DMS53 treated with DMSO at 0.1 percent for 48 hours (cell line): ENCODE measurements at regions not wholly inside any gene's neighbourhood (a gene's known extent, or its start where the extent isn't known, plus 50 kb on each side); places are given as distances from the start of the nearest gene placed in this dataset.

ENCODE experiments used
- DNase-seq: peaks from one replicate; lab custom pipeline; 2025; ENCODE audit not compliant: unreplicated experiment; lab: John Stamatoyannopoulos, UW

DNA sequence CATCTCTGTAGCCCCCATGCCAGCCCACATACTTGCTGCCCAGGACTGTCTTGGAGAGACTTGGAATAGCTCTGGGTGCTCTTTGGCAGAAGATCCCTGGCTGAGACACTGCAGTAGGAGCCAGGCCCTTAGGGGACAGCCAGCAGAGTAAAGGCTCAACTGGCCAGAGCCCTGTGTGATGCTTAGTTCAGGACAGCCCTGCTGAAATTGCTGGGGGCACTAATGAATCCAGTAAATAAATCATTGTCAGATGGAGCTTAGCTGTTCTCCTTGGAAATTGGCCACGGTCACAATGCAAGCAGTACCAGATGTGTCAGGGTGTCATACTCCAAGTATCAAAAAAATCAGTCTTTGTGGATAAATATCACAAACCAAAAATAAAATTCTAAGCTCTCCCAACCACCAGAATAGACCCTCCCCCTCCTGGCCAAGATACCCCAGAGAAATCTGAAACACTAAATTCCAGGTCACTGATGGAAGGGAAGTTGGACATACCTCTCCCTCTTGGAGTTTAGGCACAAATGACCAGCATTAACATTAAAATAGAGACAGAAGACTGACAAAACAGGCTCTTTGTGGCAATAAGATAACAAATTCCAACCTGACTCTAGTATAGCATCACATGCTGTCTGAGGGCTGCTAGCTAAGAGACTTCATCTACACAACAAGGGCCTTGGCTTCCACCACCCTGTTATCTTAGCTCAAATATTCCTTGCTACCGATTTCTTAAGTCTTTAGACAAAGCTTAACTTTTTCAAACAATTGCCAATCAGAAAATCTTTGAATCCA is 83.2 kb upstream of the DNAH14 start:
- DNase-seq: no peak

DNA sequence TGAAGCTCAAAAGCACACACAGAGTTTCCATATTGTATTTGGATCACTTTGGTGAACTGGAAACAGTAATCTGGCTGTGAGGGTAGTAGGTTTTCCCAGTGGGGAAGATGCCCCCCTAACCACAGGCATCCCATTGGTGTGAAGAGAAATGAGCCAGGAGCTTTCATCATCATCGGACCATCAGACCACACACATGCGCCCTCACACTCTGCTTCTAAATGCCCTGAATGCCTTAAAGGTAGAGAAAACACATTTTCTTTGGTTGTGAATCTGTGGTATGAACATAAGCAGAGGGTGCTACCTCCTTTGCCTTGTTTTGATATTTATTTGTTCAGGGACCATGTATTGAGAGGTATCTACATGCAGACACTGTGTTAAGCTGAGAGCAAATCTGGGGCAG is 79.0 kb upstream of the DNAH14 start:
- no peak for DNase-seq

DNA sequence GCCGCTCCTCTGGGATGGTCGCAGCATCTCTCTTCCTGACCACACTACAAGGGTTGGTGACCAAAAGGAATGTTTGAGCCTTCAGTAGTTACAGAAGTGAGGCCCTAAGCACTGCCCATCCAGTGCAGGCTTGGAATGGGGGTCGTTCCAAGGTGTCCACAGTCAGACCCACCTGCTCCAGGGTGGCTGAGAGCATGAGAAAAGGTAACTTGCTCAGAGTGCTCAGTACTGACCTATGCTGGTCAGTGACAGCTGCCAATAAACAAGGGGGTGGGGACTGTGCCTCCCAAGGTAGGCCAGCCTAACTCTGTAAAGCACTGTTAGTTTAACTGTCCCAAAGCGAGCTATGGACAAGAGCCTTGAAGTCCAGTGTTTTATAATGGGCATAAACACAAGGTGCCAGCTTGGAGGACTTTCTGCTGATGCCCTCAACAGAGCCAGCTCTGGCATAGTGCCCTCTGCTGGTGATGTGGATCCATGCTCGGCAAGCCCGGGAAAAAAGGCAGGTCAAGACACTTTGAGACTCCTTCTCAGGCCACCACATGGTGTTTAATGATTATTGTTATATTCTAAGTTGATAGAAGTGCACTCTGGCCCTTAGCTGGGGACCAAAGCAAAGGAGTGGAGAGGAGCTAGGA is 78.1 kb upstream of the DNAH14 start:
- peak; percentile 60 for DNase-seq

DNA sequence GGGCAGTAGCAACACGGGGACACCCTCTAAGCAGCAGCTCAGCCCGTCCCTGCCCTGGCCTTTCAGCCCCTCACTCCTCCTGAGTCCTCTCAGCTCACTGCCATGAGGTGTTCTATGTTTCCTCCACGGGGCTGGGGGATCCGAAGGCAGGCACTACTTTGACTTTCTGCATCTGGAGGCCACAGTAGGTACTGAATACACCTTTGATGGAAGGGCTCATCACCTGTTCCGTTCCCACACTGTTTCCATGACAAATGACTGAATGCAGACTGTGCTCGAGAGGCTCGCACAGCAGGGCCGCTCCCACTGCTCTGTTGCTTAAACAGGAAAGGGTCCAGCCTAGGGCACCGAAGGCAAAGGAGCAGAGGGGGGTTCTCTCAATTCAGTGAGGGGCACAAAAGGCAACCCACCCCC is 77.6 kb upstream of the DNAH14 start:
- DNase-seq: no peak

DNA sequence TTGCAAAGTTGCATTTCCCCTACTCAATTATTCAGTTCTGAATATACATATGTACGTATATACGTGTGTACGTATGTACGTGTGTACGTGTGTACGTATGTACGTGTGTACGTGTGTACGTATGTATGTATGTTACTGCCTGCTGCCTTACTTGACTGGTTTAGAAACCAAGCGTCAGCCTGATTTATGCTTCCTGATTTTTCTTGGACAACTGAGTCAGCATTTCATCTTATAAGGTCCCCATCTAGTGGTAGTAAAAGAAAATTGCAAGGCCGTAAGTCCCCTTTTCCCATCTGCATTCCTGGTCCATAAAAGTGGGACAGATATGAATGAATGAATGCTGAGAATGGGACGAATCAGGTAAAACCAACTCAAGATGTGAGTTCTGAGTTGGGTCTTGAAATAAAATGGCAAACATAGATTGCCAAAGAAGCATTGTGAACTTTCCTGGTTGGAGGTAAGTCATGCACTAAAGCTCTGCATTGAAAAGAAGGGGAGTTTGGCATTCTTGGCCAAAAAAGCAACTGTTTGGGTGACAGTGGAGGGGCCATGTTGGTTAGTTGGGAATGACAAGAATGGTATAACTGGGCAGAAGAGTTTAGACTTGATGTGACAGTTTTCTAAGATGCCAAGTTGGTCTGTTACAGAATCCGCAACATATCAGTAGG is 76.4 kb upstream of the DNAH14 start:
- DNase-seq: peak; percentile 66

DNA sequence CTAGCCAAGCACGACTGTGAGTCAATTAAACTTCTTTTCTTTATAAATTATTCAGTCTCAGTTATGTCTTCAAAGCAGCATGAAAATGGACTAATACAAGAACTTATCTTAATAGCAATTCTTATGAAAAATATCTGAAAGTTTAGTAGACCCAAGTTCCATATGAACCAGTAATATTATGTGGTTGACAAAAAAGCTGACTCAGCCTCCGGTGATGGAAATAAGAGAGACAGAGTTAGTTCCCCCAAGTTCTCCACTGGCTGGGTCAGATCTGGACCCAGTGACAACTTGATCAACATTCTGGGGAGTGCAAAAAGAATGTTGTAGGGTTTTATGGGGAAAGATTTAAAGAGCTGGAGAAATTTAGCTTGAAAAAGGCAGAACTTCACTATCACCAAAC is 72.5 kb upstream of the DNAH14 start:
- no peak for DNase-seq

DNA sequence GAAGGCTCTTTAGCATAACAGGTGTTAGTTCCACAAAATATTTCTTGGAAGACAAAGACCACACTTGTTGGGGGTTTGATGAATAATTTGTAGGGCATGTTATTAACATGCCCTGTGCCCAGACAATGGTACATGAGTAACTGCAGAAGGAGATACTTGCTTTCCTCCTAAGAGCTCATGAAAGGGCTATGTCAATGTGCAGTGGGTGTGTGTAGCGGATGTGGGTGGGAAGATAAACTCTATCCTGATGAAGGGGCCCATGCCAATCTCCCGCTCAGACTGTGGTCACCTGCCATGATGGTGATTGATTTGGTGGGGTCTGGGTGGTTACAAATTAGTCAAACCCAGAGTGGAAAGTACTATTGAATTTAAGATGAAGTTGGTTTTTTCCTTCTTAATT is 69.8 kb upstream of the DNAH14 start:
- DNase-seq: no peak

DNA sequence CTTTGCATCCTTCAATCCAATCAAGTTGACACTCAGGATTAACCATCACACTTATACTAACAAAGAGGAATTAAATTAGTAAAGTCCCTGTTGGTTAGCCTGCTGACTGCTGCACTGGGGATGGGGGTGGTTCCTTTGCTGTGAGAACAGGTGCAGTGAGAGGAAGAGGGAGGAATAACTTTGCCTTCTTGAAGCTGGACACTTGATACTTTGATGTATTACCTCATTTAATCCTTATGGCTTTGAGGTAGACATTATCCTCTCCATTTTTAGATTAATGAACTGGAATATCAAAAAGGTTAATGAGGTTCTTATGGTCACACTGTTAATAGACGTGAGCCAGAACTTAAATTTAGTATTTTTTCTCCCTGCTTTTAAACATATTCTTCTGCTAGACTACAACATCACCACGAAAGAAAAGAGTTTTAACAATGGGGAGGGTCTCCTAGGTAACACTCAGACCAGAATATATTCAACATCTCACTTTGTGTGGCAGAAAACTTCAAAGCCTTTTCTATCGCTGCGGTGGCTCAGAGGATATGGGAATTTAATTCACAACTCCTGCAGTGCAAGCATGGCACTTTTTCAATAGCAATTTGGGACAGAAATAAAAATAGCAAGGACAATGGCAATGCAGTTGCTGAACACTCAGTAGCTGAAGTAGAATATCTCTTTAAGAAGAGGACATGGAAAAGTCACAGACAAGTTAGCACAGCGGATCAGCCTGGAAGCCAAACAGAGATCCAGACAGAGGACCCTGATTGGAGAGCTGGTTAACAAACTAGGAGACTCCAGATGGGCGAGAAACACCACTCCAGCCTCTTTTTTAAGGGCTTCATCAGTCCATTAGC is 68.8 kb upstream of the DNAH14 start:
- no peak for DNase-seq

DNA sequence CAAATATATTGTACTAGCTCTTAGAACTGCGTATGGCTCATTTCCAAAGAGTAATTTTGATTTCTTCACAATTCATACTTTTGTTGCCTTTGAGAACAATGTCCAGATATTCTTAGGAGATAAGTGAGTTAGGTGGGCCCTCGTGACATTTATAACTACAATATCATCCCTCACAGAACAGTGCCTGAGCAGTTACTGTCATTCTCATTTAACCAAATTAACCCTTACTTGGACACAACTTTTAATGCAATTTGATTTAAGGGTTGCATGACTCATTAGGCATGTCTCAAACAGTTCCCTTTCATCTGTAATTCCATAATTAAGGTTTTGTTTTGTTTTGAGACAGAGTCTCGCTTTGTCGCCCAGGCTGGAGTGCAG is 68.1 kb upstream of the DNAH14 start:
- no peak for DNase-seq

DNA sequence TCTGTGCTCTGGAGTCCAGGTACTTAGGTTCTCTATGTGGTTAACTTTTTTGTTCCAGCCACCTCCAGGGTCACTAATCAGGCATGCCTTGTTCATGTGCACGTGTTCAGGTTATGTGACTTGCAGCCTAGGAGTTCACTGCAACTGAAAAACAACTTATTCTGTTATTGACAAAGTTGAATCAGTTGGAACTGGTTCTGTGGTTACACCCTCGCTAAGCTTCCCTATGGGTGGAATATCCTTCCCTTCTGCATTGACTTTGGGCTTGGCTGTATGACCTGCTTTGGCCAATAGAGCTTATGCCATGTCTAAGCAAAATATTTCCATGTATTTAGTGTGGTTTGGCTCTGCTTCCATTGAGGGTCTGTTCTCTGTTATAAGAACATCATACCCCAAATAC is 66.0 kb upstream of the DNAH14 start:
- no peak for DNase-seq

DNA sequence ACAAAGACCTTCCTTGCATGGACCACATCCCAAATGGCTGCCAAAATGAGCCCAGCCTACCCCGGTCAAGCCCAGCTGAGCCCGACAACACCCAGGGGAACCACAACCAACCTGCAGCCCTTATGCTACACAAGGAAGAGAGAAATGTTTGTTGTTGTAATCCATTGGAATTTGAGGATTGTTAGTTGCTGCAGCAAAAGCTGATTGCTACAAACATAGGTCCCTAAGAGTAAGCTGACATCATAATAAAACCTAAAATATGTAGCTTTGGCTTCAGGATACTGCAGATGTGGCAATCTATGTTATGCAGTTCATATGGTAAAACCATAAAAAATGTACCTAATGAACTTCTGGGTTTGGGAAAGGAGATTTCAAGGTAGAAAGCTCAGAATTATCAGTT is 65.5 kb upstream of the DNAH14 start:
- no peak for DNase-seq

DNA sequence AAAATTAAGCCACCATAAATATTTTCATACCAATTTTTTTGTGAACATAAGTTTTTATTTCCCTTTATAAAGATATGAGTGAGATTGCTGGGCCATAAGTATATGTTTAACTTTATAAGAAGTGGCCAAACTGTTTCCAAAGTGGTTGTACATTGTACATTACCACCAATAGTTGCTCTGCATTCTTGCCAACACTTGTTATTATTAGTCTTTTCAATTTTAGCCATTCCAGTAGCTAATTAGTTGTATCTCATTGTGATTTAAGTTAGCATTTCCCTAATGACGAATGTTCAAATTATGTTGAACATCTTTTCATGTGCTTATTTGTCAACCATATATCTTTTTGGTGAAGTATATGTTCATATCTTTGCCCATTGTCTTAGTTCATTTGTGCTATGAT is 64.0 kb upstream of the DNAH14 start:
- DNase-seq: no peak

DNA sequence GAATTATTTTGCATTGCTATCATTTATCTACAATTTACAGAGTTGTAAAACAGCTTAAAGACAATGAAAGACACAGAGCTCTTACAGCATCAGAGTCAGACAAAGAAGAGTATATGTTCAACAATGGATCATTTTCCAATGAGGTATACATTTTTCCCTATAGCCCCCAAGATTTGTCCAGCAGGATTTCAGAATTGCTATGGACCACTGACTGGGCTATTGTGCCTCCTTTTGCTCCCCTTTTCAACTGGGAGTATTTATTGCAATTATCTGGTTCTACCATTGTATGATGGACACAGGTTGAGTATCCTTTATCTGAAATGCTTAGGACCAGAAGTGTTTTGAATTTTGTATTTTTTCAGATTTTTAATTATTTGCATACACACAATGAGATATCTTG is 62.5 kb upstream of the DNAH14 start:
- no peak for DNase-seq

DNA sequence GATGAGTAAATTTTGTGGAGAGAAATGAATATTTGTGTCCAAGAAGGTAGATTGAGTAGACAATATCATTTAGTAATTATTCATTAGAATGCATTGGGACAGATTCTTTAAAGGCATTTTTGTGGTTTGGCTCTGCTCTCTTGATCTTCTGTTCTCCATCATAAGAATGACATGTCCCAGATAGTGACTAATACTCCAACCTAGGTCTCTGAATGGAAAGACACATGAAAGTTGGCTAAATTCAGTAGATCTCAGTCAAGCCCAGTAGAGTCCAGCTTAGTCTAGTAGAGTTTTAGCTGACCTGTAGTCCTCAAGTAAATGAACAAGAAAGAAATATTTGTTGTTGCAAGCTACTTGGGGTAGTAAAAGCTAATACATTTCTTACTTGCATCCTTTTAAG is 61.8 kb upstream of the DNAH14 start:
- DNase-seq: no peak

DNA sequence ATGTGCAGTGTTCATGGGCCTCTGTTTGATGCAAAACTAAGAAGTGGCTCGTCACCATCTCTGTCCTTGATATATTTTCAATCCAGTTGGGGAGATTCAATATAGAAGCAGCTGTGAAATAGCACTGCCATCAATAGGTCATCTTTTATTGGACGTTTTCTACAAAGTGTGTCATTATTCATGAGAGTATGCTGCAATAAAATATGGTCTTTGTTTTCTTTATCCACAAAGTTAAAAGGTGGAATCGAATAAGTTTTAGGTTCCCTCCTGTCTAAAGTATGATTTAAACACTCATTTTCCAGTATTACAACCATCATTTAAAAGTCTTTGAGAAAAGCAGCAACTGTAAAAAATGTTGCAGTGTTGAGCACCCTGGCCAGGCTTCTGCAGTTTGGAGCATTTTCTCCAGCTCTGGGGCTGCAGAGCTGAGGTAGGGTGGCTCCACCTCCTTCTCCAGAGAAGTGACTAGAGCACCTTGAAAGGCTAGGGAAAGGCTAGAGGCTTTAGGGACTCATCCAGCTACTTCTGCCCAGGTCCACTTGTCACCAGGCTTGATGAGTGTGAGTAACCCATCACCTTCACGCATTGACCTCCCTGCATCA is 56.5 kb upstream of the DNAH14 start:
- no peak for DNase-seq

DNA sequence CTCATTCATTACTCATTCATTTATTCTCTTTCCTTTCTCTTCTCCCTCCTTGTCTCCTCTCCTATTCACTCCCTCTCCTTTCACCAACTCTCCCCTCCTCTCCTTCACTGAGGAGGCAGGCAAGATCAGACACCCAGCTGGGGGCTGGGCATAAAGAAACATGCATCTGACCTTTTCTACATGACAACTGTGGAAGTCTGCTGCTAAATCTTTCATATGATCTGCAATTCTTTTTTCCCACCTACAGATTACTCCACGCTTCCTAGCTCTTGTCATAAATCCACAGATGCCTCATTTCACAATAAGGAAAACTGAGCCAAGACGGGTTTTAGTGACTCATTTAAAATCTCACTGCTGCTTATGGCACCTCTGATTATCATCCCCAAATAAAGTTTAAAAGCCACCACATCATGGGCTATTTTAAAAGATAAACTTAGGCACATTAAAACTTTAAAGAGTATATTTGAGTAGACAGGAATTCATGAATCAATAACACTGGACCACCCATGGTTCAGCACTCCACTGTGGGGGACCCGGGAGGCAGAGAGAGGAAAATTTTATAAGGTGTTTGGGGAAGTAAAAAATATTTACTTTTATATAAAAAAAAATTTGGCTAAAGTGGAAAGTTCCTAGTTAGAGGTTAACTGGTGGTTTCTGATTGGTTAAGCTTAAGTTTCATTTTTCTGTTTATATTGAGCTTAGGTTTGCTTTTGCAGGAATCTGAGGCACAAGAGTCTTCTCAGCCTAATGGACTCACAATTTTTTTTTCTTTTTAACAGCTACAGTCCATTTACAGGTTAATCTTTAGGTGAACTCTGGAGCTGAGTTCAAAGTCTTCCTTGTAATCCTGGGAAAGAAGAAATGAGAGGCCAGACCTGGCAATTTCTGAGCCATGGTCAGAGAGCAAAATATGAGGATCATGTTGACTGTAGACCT is 55.8 kb upstream of the DNAH14 start:
- no peak for DNase-seq

DNA sequence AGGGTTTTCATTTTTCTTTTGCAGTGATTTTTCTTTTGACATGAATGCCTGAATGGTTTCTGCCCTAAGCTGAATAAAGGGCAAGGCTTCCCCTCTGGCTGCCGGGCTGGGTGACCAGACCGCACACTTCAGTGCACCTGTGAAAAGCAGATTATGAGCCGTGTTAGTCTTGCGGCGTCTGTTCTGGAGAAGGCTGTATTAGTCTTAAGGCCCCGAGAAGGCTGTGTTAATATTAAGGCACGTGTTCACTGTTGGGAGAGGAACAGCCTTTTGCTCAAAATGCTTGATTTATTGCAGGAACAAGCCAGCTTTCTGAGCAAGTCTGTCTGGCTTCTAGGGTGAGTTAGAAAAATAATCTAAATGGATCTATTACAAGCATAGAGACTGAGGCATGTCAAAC is 54.7 kb upstream of the DNAH14 start:
- DNase-seq: no peak

DNA sequence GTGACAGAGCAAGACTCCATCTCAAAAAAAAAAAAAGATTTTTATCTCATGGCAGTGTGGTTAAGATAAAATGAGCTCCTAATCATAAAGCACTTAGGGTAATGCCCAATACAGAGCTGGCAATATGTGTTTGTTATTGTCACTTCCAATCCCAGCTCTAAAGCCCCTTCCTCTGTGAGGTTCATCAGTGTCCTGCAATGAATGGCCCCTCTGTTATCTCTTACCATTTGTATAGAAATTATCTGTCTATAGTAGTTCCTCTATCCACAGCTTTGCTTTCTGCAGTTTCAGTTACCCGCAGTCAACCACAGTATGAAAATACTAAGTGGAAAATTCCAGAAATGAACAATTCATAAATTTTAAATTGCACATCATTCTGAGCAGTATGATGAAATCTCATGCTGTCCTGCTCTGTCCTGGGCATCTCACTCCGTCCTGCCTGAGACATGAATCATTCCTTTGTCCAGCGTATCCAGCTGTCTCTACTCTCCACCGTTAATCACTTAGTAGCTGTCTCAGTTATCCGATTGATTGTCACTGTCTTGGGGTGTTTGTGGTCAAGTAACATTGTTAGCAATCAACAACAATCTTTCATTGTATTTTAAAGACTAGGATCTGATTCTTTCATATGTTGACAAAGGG is 50.2 kb upstream of the DNAH14 start:
- no peak for DNase-seq
